ENCODE measurements at regions not wholly inside any gene's neighbourhood (a gene's known extent, or its start where the extent isn't known, plus 50 kb on each side); places are given as distances from the start of the nearest gene placed in this dataset.

GRCh38 chrX:14362721-14363120, 166.6 kb upstream of the GLRA2 start:
- Histone ChIP-seq H2AFZ (replicated peaks) (no peak overlapping the region), H3K27me3 (no peaks in the 10 kb centered on the region), H3K79me2 (ENCODE audit: low read depth) (no peaks in the 10 kb centered on the region), H3K9ac (no peak overlapping the region), H3K9me3 (ENCODE audit: low read depth) (peaks cover 4% of the 10 kb centered on the region), H3K4me2 (no peak overlapping the region), H3F3A (ENCODE audit: low read depth) (no peaks in the 10 kb centered on the region), H4K20me1 (ENCODE audit: low read depth) (no peaks in the 10 kb centered on the region), H3K36me3 (peaks cover 6% of the 10 kb centered on the region), H3K27ac (no peak overlapping the region), H3K4me1 (no peaks in the 10 kb centered on the region), H3K4me3 (no peak overlapping the region)
- no peaks in the 10 kb centered on the region for H3K27me3 Mint-ChIP-seq (ENCODE audit: insufficient read depth, low read depth)
- no peaks in the 10 kb centered on the region for H3K4me1 Mint-ChIP-seq
- no peak overlapping the region for H3K27ac Mint-ChIP-seq
- TF ChIP-seq CTCF (IDR thresholded peaks at IDR 0.05) (no peak), EZH2phosphoT487 (IDR thresholded peaks at IDR 0.05) (no peak), EZH2 (IDR thresholded peaks at IDR 0.05) (no peak)
- H3K36me3 Mint-ChIP-seq = no peaks in the 10 kb centered on the region
- peaks cover 2% of the 10 kb centered on the region for H3K9me3 Mint-ChIP-seq
- no peak overlapping the region for H3K4me3 Mint-ChIP-seq
- DNase-seq (ENCODE audit: low spot score) = no peak

GRCh38 chrX:14361435-14361834, 167.9 kb upstream of the GLRA2 start:
- Histone ChIP-seq H3K4me3 (no peak overlapping the region), H3K9me3 (ENCODE audit: low read depth) (peaks cover 4% of the 10 kb centered on the region), H3K9ac (no peak overlapping the region), H3K79me2 (ENCODE audit: low read depth) (no peaks in the 10 kb centered on the region), H3K27me3 (no peaks in the 10 kb centered on the region), H3K36me3 (peaks cover 6% of the 10 kb centered on the region), H2AFZ (replicated peaks) (no peak overlapping the region), H3K4me2 (no peak overlapping the region), H3K27ac (no peak overlapping the region), H3K4me1 (no peaks in the 10 kb centered on the region), H4K20me1 (ENCODE audit: low read depth) (no peaks in the 10 kb centered on the region), H3F3A (ENCODE audit: low read depth) (no peaks in the 10 kb centered on the region)
- no peak overlapping the region for H3K27ac Mint-ChIP-seq
- peaks cover 2% of the 10 kb centered on the region for H3K9me3 Mint-ChIP-seq
- TF ChIP-seq CTCF (IDR thresholded peaks at IDR 0.05) = no peak
- no peak for TF ChIP-seq EZH2 (IDR thresholded peaks at IDR 0.05)
- TF ChIP-seq EZH2phosphoT487 (IDR thresholded peaks at IDR 0.05) = no peak
- H3K27me3 Mint-ChIP-seq (ENCODE audit: insufficient read depth, low read depth) = no peaks in the 10 kb centered on the region
- H3K36me3 Mint-ChIP-seq = no peaks in the 10 kb centered on the region
- no peak for DNase-seq (ENCODE audit: low spot score)
- no peaks in the 10 kb centered on the region for H3K4me1 Mint-ChIP-seq
- H3K4me3 Mint-ChIP-seq = no peak overlapping the region

- H3K79me2 ChIP-seq (ENCODE audit: low read depth) = no peaks in the 10 kb centered on the region
- no peak overlapping the region for H3K4me2 ChIP-seq
- no peaks in the 10 kb centered on the region for H4K20me1 ChIP-seq (ENCODE audit: low read depth)
- no peaks in the 10 kb centered on the region for H3K27me3 ChIP-seq
- H3K27me3 Mint-ChIP-seq (ENCODE audit: insufficient read depth, low read depth) = no peaks in the 10 kb centered on the region
- H3K4me3 ChIP-seq = no peak overlapping the region
- H3F3A ChIP-seq (ENCODE audit: low read depth) = no peaks in the 10 kb centered on the region
- H2AFZ ChIP-seq (replicated peaks) = no peak overlapping the region
- DNase-seq (ENCODE audit: low spot score) = no peak
- H3K4me1 Mint-ChIP-seq = no peaks in the 10 kb centered on the region
- H3K27ac Mint-ChIP-seq = no peak overlapping the region
- H3K36me3 Mint-ChIP-seq = no peaks in the 10 kb centered on the region
- H3K9ac ChIP-seq = no peak overlapping the region
- no peaks in the 10 kb centered on the region for H3K36me3 ChIP-seq
- H3K9me3 ChIP-seq (ENCODE audit: low read depth) = no peaks in the 10 kb centered on the region
- no peak overlapping the region for H3K4me3 Mint-ChIP-seq
- no peaks in the 10 kb centered on the region for H3K4me1 ChIP-seq
- TF ChIP-seq EZH2 (IDR thresholded peaks at IDR 0.05) (no peak), EZH2phosphoT487 (IDR thresholded peaks at IDR 0.05) (no peak), CTCF (IDR thresholded peaks at IDR 0.05) (no peak)
- no peak overlapping the region for H3K27ac ChIP-seq
- H3K9me3 Mint-ChIP-seq = peaks cover 2% of the 10 kb centered on the region
Measured at GRCh38 chrX:14359727-14360126, 169.6 kb upstream of the GLRA2 start.

- TF ChIP-seq CTCF (IDR thresholded peaks at IDR 0.05) = no peak
- TF ChIP-seq EZH2phosphoT487 (IDR thresholded peaks at IDR 0.05) = no peak
- no peak for TF ChIP-seq EZH2 (IDR thresholded peaks at IDR 0.05)
- Histone ChIP-seq H3K4me1 (no peaks in the 10 kb centered on the region), H4K20me1 (ENCODE audit: low read depth) (no peaks in the 10 kb centered on the region), H2AFZ (replicated peaks) (no peak overlapping the region), H3K27me3 (no peaks in the 10 kb centered on the region), H3K9me3 (ENCODE audit: low read depth) (no peaks in the 10 kb centered on the region), H3K27ac (no peak overlapping the region), H3K4me3 (no peak overlapping the region), H3K36me3 (no peaks in the 10 kb centered on the region), H3K9ac (no peak overlapping the region), H3F3A (ENCODE audit: low read depth) (no peaks in the 10 kb centered on the region), H3K4me2 (no peak overlapping the region), H3K79me2 (ENCODE audit: low read depth) (no peaks in the 10 kb centered on the region)
- DNase-seq (ENCODE audit: low spot score) = no peak
- Mint-ChIP-seq H3K27me3 (ENCODE audit: insufficient read depth, low read depth) (no peaks in the 10 kb centered on the region), H3K27ac (no peak overlapping the region), H3K36me3 (no peaks in the 10 kb centered on the region), H3K4me1 (no peaks in the 10 kb centered on the region), H3K9me3 (peaks cover 2% of the 10 kb centered on the region), H3K4me3 (no peak overlapping the region)
Measured at GRCh38 chrX:14359316-14359715, 170.0 kb upstream of the GLRA2 start.
